ENCODE measurements at regions not wholly inside any gene's neighbourhood (a gene's known extent, or its start where the extent isn't known, plus 50 kb on each side); places are given as distances from the start of the nearest gene placed in this dataset.

GRCh38 chr22:22113701-22114100 lies 130.9 kb upstream of the VPREB1 start:
- H3K4me3 ChIP-seq (ENCODE audit: control insufficient read depth in 1 of 7, extremely low read depth in 1 of 7, insufficient read depth in 4 of 7, low read depth in 2 of 7, low read length in 6 of 7), result no peak overlapping the region
- no peak for DNase-seq
- CTCF ChIA-PET, result interaction anchor here (1.0 kb wide), 1 partner anchor 31 kb away, joined by 3 read pairs; no protein-coding TSS in a partner anchor
- no peaks in the 10 kb centered on the region for H3K9me3 ChIP-seq (ENCODE audit: control extremely low read depth in 1 of 5, control insufficient read depth in 4 of 5, insufficient read depth in 2 of 5, low read depth in 1 of 5, low read length in 4 of 5)
- H3K36me3 ChIP-seq (ENCODE audit: control insufficient read depth in 4 of 4, insufficient read depth in 4 of 4, low read length in 3 of 4), result no peaks in the 10 kb centered on the region
- H3K4me1 ChIP-seq (ENCODE audit: control extremely low read depth in 1 of 4, control insufficient read depth in 4 of 4, insufficient read depth in 4 of 4, low read length in 3 of 4), result peaks cover 0 to 5% (median 2%) of the 10 kb centered on the region in 4 experiments
- H3K27ac ChIP-seq (ENCODE audit: insufficient read depth in 1 of 2, low read depth in 1 of 2, low read length in 2 of 2, poor library complexity in 1 of 2, severe bottlenecking in 2 of 2), result no peak overlapping the region
- POLR2A ChIA-PET, result no interaction called here
- peaks cover 0 to 5% (median 0%) of the 10 kb centered on the region in 5 experiments for H3K27me3 ChIP-seq (replicated peaks in 2 of 5; ENCODE audit: control insufficient read depth in 4 of 5, insufficient read depth in 5 of 5, low read length in 4 of 5)

GRCh38 chr22:22112533-22113294 lies 130.1 kb upstream of the TOP3B start:
- Histone ChIP-seq H3K36me3 (ENCODE audit: control insufficient read depth in 4 of 4, insufficient read depth in 4 of 4, low read length in 3 of 4) (no peaks in the 10 kb centered on the region), H3K4me3 (ENCODE audit: control insufficient read depth in 1 of 7, extremely low read depth in 1 of 7, insufficient read depth in 4 of 7, low read depth in 2 of 7, low read length in 6 of 7) (no peak overlapping the region), H3K4me1 (ENCODE audit: control extremely low read depth in 1 of 4, control insufficient read depth in 4 of 4, insufficient read depth in 4 of 4, low read length in 3 of 4) (peaks cover 0 to 5% (median 2%) of the 10 kb centered on the region in 4 experiments), H3K27ac (ENCODE audit: insufficient read depth in 1 of 2, low read depth in 1 of 2, low read length in 2 of 2, poor library complexity in 1 of 2, severe bottlenecking in 2 of 2) (no peak overlapping the region), H3K27me3 (replicated peaks in 2 of 5; ENCODE audit: control insufficient read depth in 4 of 5, insufficient read depth in 5 of 5, low read length in 4 of 5) (no peaks in the 10 kb centered on the region), H3K9me3 (ENCODE audit: control extremely low read depth in 1 of 5, control insufficient read depth in 4 of 5, insufficient read depth in 2 of 5, low read depth in 1 of 5, low read length in 4 of 5) (no peaks in the 10 kb centered on the region)
- ChIA-PET CTCF (interaction anchor here (1.4 kb wide), 1 partner anchor 11 kb away, joined by 3 read pairs; no protein-coding TSS in a partner anchor), POLR2A (no interaction called here)
- DNase-seq, result no peak
- 100% methylated on average over 2 of the region's 4 CpGs for whole genome bisulfite sequencing (ENCODE audit: insufficient coverage)

GRCh38 chr22:22111983-22112382 lies 129.4 kb upstream of the TOP3B start:
- Histone ChIP-seq H3K36me3 (ENCODE audit: control insufficient read depth in 4 of 4, insufficient read depth in 4 of 4, low read length in 3 of 4) (no peaks in the 10 kb centered on the region), H3K4me1 (ENCODE audit: control extremely low read depth in 1 of 4, control insufficient read depth in 4 of 4, insufficient read depth in 4 of 4, low read length in 3 of 4) (peaks cover 0 to 5% (median 1%) of the 10 kb centered on the region in 4 experiments), H3K9me3 (ENCODE audit: control extremely low read depth in 1 of 5, control insufficient read depth in 4 of 5, insufficient read depth in 2 of 5, low read depth in 1 of 5, low read length in 4 of 5) (peaks cover 0 to 2% (median 0%) of the 10 kb centered on the region in 5 experiments), H3K4me3 (ENCODE audit: control insufficient read depth in 1 of 7, extremely low read depth in 1 of 7, insufficient read depth in 4 of 7, low read depth in 2 of 7, low read length in 6 of 7) (no peak overlapping the region), H3K27ac (ENCODE audit: insufficient read depth in 1 of 2, low read depth in 1 of 2, low read length in 2 of 2, poor library complexity in 1 of 2, severe bottlenecking in 2 of 2) (no peak overlapping the region), H3K27me3 (replicated peaks in 2 of 5; ENCODE audit: control insufficient read depth in 4 of 5, insufficient read depth in 5 of 5, low read length in 4 of 5) (no peaks in the 10 kb centered on the region)
- DNase-seq, result no peak
- ChIA-PET CTCF (interaction anchor here (1.4 kb wide), 1 partner anchor 10 kb away, joined by 3 read pairs; no protein-coding TSS in a partner anchor), POLR2A (no interaction called here)
- WGBS (ENCODE audit: insufficient coverage), result no CpG with 5 or more reads among the region's 2 CpGs

- Histone ChIP-seq H3K27ac (ENCODE audit: insufficient read depth in 1 of 2, low read depth in 1 of 2, low read length in 2 of 2, poor library complexity in 1 of 2, severe bottlenecking in 2 of 2) (no peak overlapping the region), H3K4me3 (ENCODE audit: control insufficient read depth in 1 of 7, extremely low read depth in 1 of 7, insufficient read depth in 4 of 7, low read depth in 2 of 7, low read length in 6 of 7) (no peak overlapping the region), H3K9me3 (ENCODE audit: control extremely low read depth in 1 of 5, control insufficient read depth in 4 of 5, insufficient read depth in 2 of 5, low read depth in 1 of 5, low read length in 4 of 5) (peaks cover 0 to 2% (median 0%) of the 10 kb centered on the region in 5 experiments), H3K4me1 (ENCODE audit: control extremely low read depth in 1 of 4, control insufficient read depth in 4 of 4, insufficient read depth in 4 of 4, low read length in 3 of 4) (peaks cover 0 to 5% (median 0%) of the 10 kb centered on the region in 4 experiments), H3K36me3 (ENCODE audit: control insufficient read depth in 4 of 4, insufficient read depth in 4 of 4, low read length in 3 of 4) (no peaks in the 10 kb centered on the region), H3K27me3 (replicated peaks in 2 of 5; ENCODE audit: control insufficient read depth in 4 of 5, insufficient read depth in 5 of 5, low read length in 4 of 5) (no peaks in the 10 kb centered on the region)
- ChIA-PET CTCF (interaction anchor here (0.7 to 1.4 kb wide), 5 partner anchors 9 to 139 kb away, joined by 3 to 4 read pairs (median 3); no protein-coding TSS in a partner anchor), POLR2A (no interaction called here)
- WGBS (ENCODE audit: insufficient coverage), result 79% methylated on average over 4 of the region's 4 CpGs
- DNase-seq, result no peak
Measured at GRCh38 chr22:22111267-22111751, 128.7 kb upstream of the TOP3B start.

- peak; percentile 50 to 73 (median 67) for DNase-seq
- H3K27ac ChIP-seq (ENCODE audit: insufficient read depth in 1 of 2, low read depth in 1 of 2, low read length in 2 of 2, poor library complexity in 1 of 2, severe bottlenecking in 2 of 2), result no peak overlapping the region
Measured at GRCh38 chr22:22110548-22111266, 128.1 kb upstream of the TOP3B start.

GRCh38 chr22:22109693-22110466 lies 127.3 kb upstream of the TOP3B start:
- WGBS (ENCODE audit: insufficient coverage), result 100% methylated on average over 3 of the region's 4 CpGs
- no peak for DNase-seq

More at GRCh38 chr22:22110548-22111266, 128.1 kb upstream of the TOP3B start:
- CTCF ChIA-PET, result interaction anchor here (0.7 to 1.4 kb wide), 6 partner anchors 9 to 138 kb away, joined by 3 to 4 read pairs (median 3); no protein-coding TSS in a partner anchor
- POLR2A ChIA-PET, result no interaction called here
- Histone ChIP-seq H3K27me3 (replicated peaks in 2 of 5; ENCODE audit: control insufficient read depth in 4 of 5, insufficient read depth in 5 of 5, low read length in 4 of 5) (no peaks in the 10 kb centered on the region), H3K9me3 (ENCODE audit: control extremely low read depth in 1 of 5, control insufficient read depth in 4 of 5, insufficient read depth in 2 of 5, low read depth in 1 of 5, low read length in 4 of 5) (peaks cover 0 to 2% (median 0%) of the 10 kb centered on the region in 5 experiments), H3K4me1 (ENCODE audit: control extremely low read depth in 1 of 4, control insufficient read depth in 4 of 4, insufficient read depth in 4 of 4, low read length in 3 of 4) (peaks cover 0 to 5% (median 0%) of the 10 kb centered on the region in 4 experiments), H3K4me3 (ENCODE audit: control insufficient read depth in 1 of 7, extremely low read depth in 1 of 7, insufficient read depth in 4 of 7, low read depth in 2 of 7, low read length in 6 of 7) (no peak overlapping the region), H3K36me3 (ENCODE audit: control insufficient read depth in 4 of 4, insufficient read depth in 4 of 4, low read length in 3 of 4) (no peaks in the 10 kb centered on the region)
- WGBS (ENCODE audit: insufficient coverage), result 70% methylated on average over 3 of the region's 7 CpGs

More at GRCh38 chr22:22109693-22110466, 127.3 kb upstream of the TOP3B start:
- Histone ChIP-seq H3K9me3 (ENCODE audit: control extremely low read depth in 1 of 5, control insufficient read depth in 4 of 5, insufficient read depth in 2 of 5, low read depth in 1 of 5, low read length in 4 of 5) (peaks cover 0 to 2% (median 0%) of the 10 kb centered on the region in 5 experiments), H3K27me3 (replicated peaks in 2 of 5; ENCODE audit: control insufficient read depth in 4 of 5, insufficient read depth in 5 of 5, low read length in 4 of 5) (no peaks in the 10 kb centered on the region), H3K36me3 (ENCODE audit: control insufficient read depth in 4 of 4, insufficient read depth in 4 of 4, low read length in 3 of 4) (no peaks in the 10 kb centered on the region), H3K4me3 (ENCODE audit: control insufficient read depth in 1 of 7, extremely low read depth in 1 of 7, insufficient read depth in 4 of 7, low read depth in 2 of 7, low read length in 6 of 7) (no peak overlapping the region), H3K27ac (ENCODE audit: insufficient read depth in 1 of 2, low read depth in 1 of 2, low read length in 2 of 2, poor library complexity in 1 of 2, severe bottlenecking in 2 of 2) (peak overlapping the region in 1 of 2 experiments; percentile 76), H3K4me1 (ENCODE audit: control extremely low read depth in 1 of 4, control insufficient read depth in 4 of 4, insufficient read depth in 4 of 4, low read length in 3 of 4) (peaks cover 0 to 5% (median 0%) of the 10 kb centered on the region in 4 experiments)
- ChIA-PET POLR2A (no interaction called here), CTCF (interaction anchor here (1.2 to 1.4 kb wide), 5 partner anchors 27 to 137 kb away, joined by 3 read pairs; no protein-coding TSS in a partner anchor)

All from common myeloid progenitor, CD34-positive (primary cell).